ENCODE measurements at regions not wholly inside any gene's neighbourhood (a gene's known extent, or its start where the extent isn't known, plus 50 kb on each side); places are given as distances from the start of the nearest gene placed in this dataset.
"Not testable (repeated sequence)": the region's sequence is repeated elsewhere in the genome, so short reads cannot be mapped to it uniquely, and the experiment has no call there.

- DNase-seq: no peak
Observed at GRCh38 chr1:99361406-99361805, 97.1 kb downstream of the PLPPR4 start.

GRCh38 chr1:99363531-99363930 lies 99.2 kb downstream of the PLPPR4 start:
- no peak for DNase-seq

GRCh38 chr1:99365141-99365540 lies 100.8 kb downstream of the PLPPR4 start:
- DNase-seq: no peak

GRCh38 chr1:99365545-99365944 lies 101.3 kb downstream of the PLPPR4 start:
- DNase-seq: no peak

GRCh38 chr1:99369154-99369553 lies 104.9 kb downstream of the PLPPR4 start:
- no peak for DNase-seq

GRCh38 chr1:99370476-99370875 lies 106.2 kb downstream of the PLPPR4 start:
- no peak for DNase-seq

- DNase-seq: no peak
Observed at GRCh38 chr1:99371413-99371812, 107.1 kb downstream of the PLPPR4 start.

- DNase-seq: no peak
Observed at GRCh38 chr1:99374109-99374508, 109.8 kb downstream of the PLPPR4 start.

GRCh38 chr1:99374693-99375092 lies 110.4 kb downstream of the PLPPR4 start:
- DNase-seq: not testable (repeated sequence)

GRCh38 chr1:99384021-99384420 lies 119.7 kb downstream of the PLPPR4 start:
- no peak for DNase-seq

GRCh38 chr1:99385852-99386251 lies 121.6 kb downstream of the PLPPR4 start:
- no peak for DNase-seq

GRCh38 chr1:99396389-99396788 lies 132.1 kb downstream of the PLPPR4 start:
- DNase-seq: no peak

GRCh38 chr1:99397029-99397428 lies 132.7 kb downstream of the PLPPR4 start:
- DNase-seq: no peak

- DNase-seq: no peak
Observed at GRCh38 chr1:99397863-99398262, 133.6 kb downstream of the PLPPR4 start.

- not testable (repeated sequence) for DNase-seq
Observed at GRCh38 chr1:99401556-99401955, 137.3 kb downstream of the PLPPR4 start.

- DNase-seq: not testable (repeated sequence)
Observed at GRCh38 chr1:99404399-99404798, 140.1 kb downstream of the PLPPR4 start.

GRCh38 chr1:99405325-99405724 lies 141.0 kb downstream of the PLPPR4 start:
- DNase-seq: not testable (repeated sequence)

- DNase-seq: no peak
Observed at GRCh38 chr1:99407018-99407417, 142.7 kb downstream of the PLPPR4 start.

- no peak for DNase-seq
Observed at GRCh38 chr1:99424087-99424486, 159.8 kb downstream of the PLPPR4 start.

- DNase-seq: no peak
Observed at GRCh38 chr1:99429754-99430153, 165.5 kb downstream of the PLPPR4 start.

GRCh38 chr1:99438656-99439230 lies 174.5 kb downstream of the PLPPR4 start:
- no peak for DNase-seq

- DNase-seq: no peak
Observed at GRCh38 chr1:99439433-99440075, 175.3 kb downstream of the PLPPR4 start.

- DNase-seq: no peak
Observed at GRCh38 chr1:99441299-99442095, 177.2 kb downstream of the PLPPR4 start.
